CD14-positive monocyte (primary cell): ENCODE measurements at regions not wholly inside any gene's neighbourhood (a gene's known extent, or its start where the extent isn't known, plus 50 kb on each side); places are given as distances from the start of the nearest gene placed in this dataset.

Experiments used
- DNase-seq, 3 donors: peaks; one replicate each; pipeline ENCODE4 v3.0.0-alpha.2; 2011 to 2022
- H2AFZ ChIP-seq: 2 replicates; pipeline ENCODE4 v1.6.0; 2012; ENCODE audit warnings: mild to moderate bottlenecking, low read depth, low read length, inconsistent platforms; ENCODE audit not compliant: insufficient read depth, poor library complexity, severe bottlenecking
- H3K27ac ChIP-seq, 2 donors: 1 replicate in 1 of 2; 2 replicates in 1 of 2; pipeline ENCODE4 v1.5.1; 2012 to 2013; ENCODE audit warnings: low read length in 2 of 2, control low read depth in 1 of 2, inconsistent platforms in 1 of 2, low read depth in 1 of 2, mild to moderate bottlenecking in 1 of 2
- H3K27me3 ChIP-seq, 2 donors: one replicate each; pipeline versions ENCODE4 v1.6.0 to v1.6.1; 2011 to 2013; ENCODE audit warnings: low read length in 2 of 2; ENCODE audit not compliant: control insufficient read depth in 2 of 2, insufficient read depth in 2 of 2
- H3K36me3 ChIP-seq, 2 donors: replicated peaks in 1 of 2; 1 replicate in 1 of 2; 2 replicates in 1 of 2; pipeline versions ENCODE4 v1.5.1 to v1.6.1; 2012 to 2013; ENCODE audit warnings: low read length in 2 of 2, control low read depth in 1 of 2, inconsistent platforms in 1 of 2, mild to moderate bottlenecking in 1 of 2; ENCODE audit not compliant: insufficient read depth in 2 of 2, control insufficient read depth in 1 of 2
- H3K4me1 ChIP-seq, 2 donors: 1 replicate in 1 of 2; 2 replicates in 1 of 2; pipeline versions ENCODE4 v1.5.1 to v1.6.1; 2012 to 2013; ENCODE audit warnings: low read length in 2 of 2, control low read depth in 1 of 2, inconsistent platforms in 1 of 2, mild to moderate bottlenecking in 1 of 2, moderate library complexity in 1 of 2; ENCODE audit not compliant: insufficient read depth in 2 of 2, control insufficient read depth in 1 of 2
- H3K4me2 ChIP-seq: replicated peaks from 2 replicates; pipeline ENCODE3; 2012; ENCODE audit warnings: low read length, moderate library complexity, mild to moderate bottlenecking; ENCODE audit not compliant: poor library complexity, severe bottlenecking; ENCODE audit errors: extremely low read depth
- H3K4me3 ChIP-seq, 3 experiments: fragments of 200-600 bp in 1 of 3; sonication (generic) in 1 of 3; replicated peaks in 1 of 3; 1 replicate in 2 of 3; 2 replicates in 1 of 3; pipeline ENCODE4 v1.5.1; 2011 to 2013; ENCODE audit warnings: low read length in 3 of 3, mild to moderate bottlenecking in 3 of 3, control low read depth in 2 of 3, low read depth in 2 of 3, inconsistent platforms in 1 of 3, moderate library complexity in 1 of 3
- H3K79me2 ChIP-seq: 2 replicates; pipeline ENCODE4 v1.6.0; 2012; ENCODE audit warnings: mild to moderate bottlenecking, control low read depth, inconsistent platforms, low read length, moderate library complexity; ENCODE audit not compliant: insufficient read depth
- H3K9ac ChIP-seq: 2 replicates; pipeline ENCODE4 v1.6.0; 2017; ENCODE audit warnings: low read length, mild to moderate bottlenecking; ENCODE audit not compliant: insufficient read depth, poor library complexity, severe bottlenecking
- H3K9me3 ChIP-seq, 2 donors: replicated peaks in 1 of 2; 1 replicate in 1 of 2; 2 replicates in 1 of 2; pipeline versions ENCODE4 v1.5.1 to v1.6.1; 2012 to 2013; ENCODE audit warnings: low read length in 2 of 2, control low read depth in 1 of 2; ENCODE audit not compliant: control insufficient read depth in 1 of 2, insufficient read depth in 1 of 2
- H4K20me1 ChIP-seq: 2 replicates; pipeline ENCODE4 v1.6.0; 2012; ENCODE audit warnings: mild to moderate bottlenecking, low read length, control low read depth, moderate library complexity; ENCODE audit not compliant: insufficient read depth
- H3K27ac Mint-ChIP-seq, 7 donors: one replicate each; pipeline ENCODE4 v1.8.0; 2020; ENCODE audit warnings: mild to moderate bottlenecking in 7 of 7, mixed read lengths in 7 of 7, moderate library complexity in 6 of 7, inconsistent platforms in 2 of 7
- H3K27me3 Mint-ChIP-seq, 3 donors: one replicate each; pipeline ENCODE4 v1.8.0; 2021 to 2022; ENCODE audit warnings: low read depth in 3 of 3, mild to moderate bottlenecking in 3 of 3, mixed read lengths in 3 of 3, moderate library complexity in 3 of 3, inconsistent platforms in 1 of 3
- H3K36me3 Mint-ChIP-seq, 2 donors: one replicate each; pipeline ENCODE4 v1.8.0; 2020; ENCODE audit warnings: mixed read lengths in 2 of 2, inconsistent platforms in 1 of 2, mild to moderate bottlenecking in 1 of 2
- H3K4me1 Mint-ChIP-seq: one replicate; pipeline ENCODE4 v1.8.0; 2020; ENCODE audit warnings: mild to moderate bottlenecking, mixed read lengths
- H3K4me3 Mint-ChIP-seq, 2 donors: one replicate each; pipeline ENCODE4 v1.8.0; 2020; ENCODE audit warnings: mild to moderate bottlenecking in 2 of 2, mixed read lengths in 2 of 2, moderate library complexity in 1 of 2
- H3K9me3 Mint-ChIP-seq, 7 donors: one replicate each; pipeline ENCODE4 v1.8.0; 2020 to 2022; ENCODE audit warnings: mixed read lengths in 7 of 7, mild to moderate bottlenecking in 6 of 7, moderate library complexity in 6 of 7, inconsistent platforms in 2 of 7
- WGBS: methylation state at CpG from one replicate; pipeline ENCODE4 v1.1.5; 2013; ENCODE audit warnings: missing lambda C conversion rate; ENCODE audit not compliant: insufficient coverage; 5-methylcytosine and 5-hydroxymethylcytosine counted together
- intact Hi-C, 2 donors: fragments of 100-400 bp; cut with micrococcal nuclease; formaldehyde crosslinking; loops; one replicate each; pipeline versions ENCODE4 v1.15.0 to v1.15.1; 2023
- TF ChIP-seq, protein P1 (sequence below): fragments of 200-600 bp; IDR thresholded peaks from one replicate; pipeline ENCODE4 v1.8.0; 2022; ENCODE audit warnings: antibody characterized with exemption, mild to moderate bottlenecking

DNA sequence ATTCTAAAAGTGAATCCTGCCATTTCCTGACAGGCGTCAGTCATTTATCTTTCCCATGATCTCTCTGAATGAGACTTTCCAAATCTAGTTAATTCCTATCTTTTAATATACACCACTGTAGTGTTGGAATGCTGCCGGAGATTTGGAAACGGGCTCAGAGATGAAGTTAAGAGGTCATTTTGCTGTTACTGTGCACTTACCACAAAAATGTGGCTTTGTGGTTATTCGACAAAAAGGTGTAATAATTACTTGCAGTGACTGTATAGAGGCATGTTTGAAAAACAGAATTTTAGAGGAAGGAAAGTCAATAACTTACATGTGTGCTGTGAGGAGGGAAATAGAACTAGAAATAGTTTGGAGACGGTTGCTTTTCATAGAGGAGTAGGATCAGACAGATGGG is 460.2 kb upstream of the BTBD3 start:
- Histone ChIP-seq H3K27me3 (no peaks in the 10 kb centered on the region), H3K36me3 (no peaks in the 10 kb centered on the region), H4K20me1 (no peaks in the 10 kb centered on the region), H2AFZ (no peak overlapping the region), H3K9me3 (no peaks in the 10 kb centered on the region), H3K4me2 (no peak overlapping the region), H3K4me3 (no peak overlapping the region), H3K4me1 (peaks cover 29 to 65% of the 10 kb centered on the region in 2 donors), H3K9ac (no peak overlapping the region), H3K27ac (no peak overlapping the region), H3K79me2 (no peaks in the 10 kb centered on the region)
- no CpG with 5 or more reads among the region's 5 CpGs for WGBS
- H3K27ac Mint-ChIP-seq, result no peak overlapping the region
- no peak overlapping the region for H3K4me3 Mint-ChIP-seq
- DNase-seq, result no peak
- H3K36me3 Mint-ChIP-seq, result no peaks in the 10 kb centered on the region
- H3K4me1 Mint-ChIP-seq, result peaks cover 45% of the 10 kb centered on the region
- intact Hi-C loops, result no loop called here
- H3K27me3 Mint-ChIP-seq, result peaks cover 0 to 1% (median 0%) of the 10 kb centered on the region in 3 donors
- TF ChIP-seq, protein P1, sequence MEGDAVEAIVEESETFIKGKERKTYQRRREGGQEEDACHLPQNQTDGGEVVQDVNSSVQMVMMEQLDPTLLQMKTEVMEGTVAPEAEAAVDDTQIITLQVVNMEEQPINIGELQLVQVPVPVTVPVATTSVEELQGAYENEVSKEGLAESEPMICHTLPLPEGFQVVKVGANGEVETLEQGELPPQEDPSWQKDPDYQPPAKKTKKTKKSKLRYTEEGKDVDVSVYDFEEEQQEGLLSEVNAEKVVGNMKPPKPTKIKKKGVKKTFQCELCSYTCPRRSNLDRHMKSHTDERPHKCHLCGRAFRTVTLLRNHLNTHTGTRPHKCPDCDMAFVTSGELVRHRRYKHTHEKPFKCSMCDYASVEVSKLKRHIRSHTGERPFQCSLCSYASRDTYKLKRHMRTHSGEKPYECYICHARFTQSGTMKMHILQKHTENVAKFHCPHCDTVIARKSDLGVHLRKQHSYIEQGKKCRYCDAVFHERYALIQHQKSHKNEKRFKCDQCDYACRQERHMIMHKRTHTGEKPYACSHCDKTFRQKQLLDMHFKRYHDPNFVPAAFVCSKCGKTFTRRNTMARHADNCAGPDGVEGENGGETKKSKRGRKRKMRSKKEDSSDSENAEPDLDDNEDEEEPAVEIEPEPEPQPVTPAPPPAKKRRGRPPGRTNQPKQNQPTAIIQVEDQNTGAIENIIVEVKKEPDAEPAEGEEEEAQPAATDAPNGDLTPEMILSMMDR, result no peak
- H3K9me3 Mint-ChIP-seq, result peaks cover 0 to 5% (median 0%) of the 10 kb centered on the region in 7 donors

DNA sequence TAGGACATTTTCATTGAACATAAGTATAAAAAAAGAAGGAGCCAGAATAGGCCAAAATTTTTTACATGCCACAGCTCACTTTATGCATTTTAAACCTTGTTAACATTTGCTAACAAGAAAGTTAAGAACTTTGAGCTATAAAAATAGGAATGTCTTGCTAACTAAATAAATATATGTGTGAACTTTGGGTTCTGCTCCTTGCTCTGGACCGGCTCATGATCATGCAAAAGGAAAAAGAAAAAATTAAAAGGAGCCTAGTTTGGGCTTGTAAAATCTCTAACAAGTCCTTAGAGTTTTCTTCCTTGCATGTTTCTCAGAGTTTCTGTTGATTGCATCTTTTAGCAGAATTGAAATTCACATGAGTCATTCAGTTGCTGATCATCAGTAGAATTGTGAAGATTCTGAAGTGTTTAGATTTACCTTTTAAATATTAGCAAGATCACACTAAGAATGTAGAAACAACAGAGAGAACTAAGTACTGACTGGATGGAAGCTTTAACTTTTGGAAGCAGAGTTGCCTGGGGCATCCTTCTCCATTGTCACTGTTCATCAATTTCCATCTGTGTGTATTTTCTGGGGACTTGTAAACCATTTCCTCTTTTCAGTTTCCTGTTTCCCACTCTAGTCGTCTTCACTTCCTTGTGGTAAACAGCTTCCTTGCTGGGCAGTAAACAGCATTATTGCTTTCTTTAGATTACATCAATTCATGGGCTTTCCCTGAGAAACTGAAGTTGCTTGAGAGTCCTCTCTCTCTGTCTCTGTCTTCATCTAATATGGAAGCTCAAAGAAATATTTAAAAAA is 458.4 kb upstream of the BTBD3 start:
- H3K9ac ChIP-seq, result no peak overlapping the region
- no peak overlapping the region for H2AFZ ChIP-seq
- intact Hi-C loops, result no loop called here
- Mint-ChIP-seq H3K4me1 (peaks cover 30% of the 10 kb centered on the region), H3K36me3 (no peaks in the 10 kb centered on the region), H3K9me3 (peaks cover 0 to 5% (median 0%) of the 10 kb centered on the region in 7 donors), H3K27ac (peak overlapping the region in 2 of 7 donors; percentile 37), H3K4me3 (no peak overlapping the region), H3K27me3 (no peaks in the 10 kb centered on the region)
- H3K9me3 ChIP-seq, result no peaks in the 10 kb centered on the region
- no peaks in the 10 kb centered on the region for H4K20me1 ChIP-seq
- WGBS, result 44% methylated on average over 2 of the region's 2 CpGs
- TF ChIP-seq, protein P1, result no peak
- no peak overlapping the region for H3K4me3 ChIP-seq
- H3K4me2 ChIP-seq, result peak overlapping the region; percentile 14
- peak in 2 of 3 donors; percentile 16 to 46 for DNase-seq
- H3K27me3 ChIP-seq, result no peaks in the 10 kb centered on the region
- H3K27ac ChIP-seq, result peak overlapping the region in 1 of 2 donors; percentile 39
- H3K4me1 ChIP-seq, result peaks cover 14 to 48% of the 10 kb centered on the region in 2 donors
- no peaks in the 10 kb centered on the region for H3K79me2 ChIP-seq
- H3K36me3 ChIP-seq, result no peaks in the 10 kb centered on the region
